ENCODE measurements at regions not wholly inside any gene's neighbourhood (a gene's known extent, or its start where the extent isn't known, plus 50 kb on each side); places are given as distances from the start of the nearest gene placed in this dataset.

DNA sequence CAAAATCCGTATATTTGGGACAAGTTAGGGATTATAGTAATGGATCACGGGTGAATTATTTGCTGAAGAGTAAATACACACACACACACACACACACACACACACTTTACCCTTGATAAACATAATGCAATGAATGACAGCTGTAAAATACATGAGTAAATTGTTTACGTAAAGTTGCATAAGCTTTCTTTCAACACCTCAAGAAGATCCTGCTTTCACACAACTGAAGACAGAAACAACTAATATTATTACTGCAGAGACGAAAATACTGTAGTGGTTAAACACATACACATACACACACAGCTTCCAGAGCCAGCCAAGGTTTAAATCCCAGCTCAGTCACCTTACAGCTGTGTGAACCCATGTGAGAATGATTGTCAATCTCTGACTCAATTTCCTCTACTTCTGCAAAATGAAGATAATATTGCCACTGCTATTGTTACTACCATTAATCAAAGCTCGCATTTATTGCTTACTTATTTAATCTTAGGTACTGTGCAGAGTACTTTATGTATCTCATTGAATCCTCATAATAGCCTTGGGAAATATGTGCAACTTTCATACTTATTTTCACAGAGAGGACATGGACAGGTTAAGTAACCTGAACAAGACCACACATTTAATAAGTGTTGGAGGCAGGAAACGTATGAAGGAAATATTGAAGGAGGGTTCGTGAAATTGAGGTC, 50.6 kb upstream of the DOK6 start:
- TF ChIP-seq, protein P1, sequence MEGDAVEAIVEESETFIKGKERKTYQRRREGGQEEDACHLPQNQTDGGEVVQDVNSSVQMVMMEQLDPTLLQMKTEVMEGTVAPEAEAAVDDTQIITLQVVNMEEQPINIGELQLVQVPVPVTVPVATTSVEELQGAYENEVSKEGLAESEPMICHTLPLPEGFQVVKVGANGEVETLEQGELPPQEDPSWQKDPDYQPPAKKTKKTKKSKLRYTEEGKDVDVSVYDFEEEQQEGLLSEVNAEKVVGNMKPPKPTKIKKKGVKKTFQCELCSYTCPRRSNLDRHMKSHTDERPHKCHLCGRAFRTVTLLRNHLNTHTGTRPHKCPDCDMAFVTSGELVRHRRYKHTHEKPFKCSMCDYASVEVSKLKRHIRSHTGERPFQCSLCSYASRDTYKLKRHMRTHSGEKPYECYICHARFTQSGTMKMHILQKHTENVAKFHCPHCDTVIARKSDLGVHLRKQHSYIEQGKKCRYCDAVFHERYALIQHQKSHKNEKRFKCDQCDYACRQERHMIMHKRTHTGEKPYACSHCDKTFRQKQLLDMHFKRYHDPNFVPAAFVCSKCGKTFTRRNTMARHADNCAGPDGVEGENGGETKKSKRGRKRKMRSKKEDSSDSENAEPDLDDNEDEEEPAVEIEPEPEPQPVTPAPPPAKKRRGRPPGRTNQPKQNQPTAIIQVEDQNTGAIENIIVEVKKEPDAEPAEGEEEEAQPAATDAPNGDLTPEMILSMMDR (IDR thresholded peaks at IDR 0.05): no peak
- TF ChIP-seq POLR2AphosphoS5 (IDR thresholded peaks at IDR 0.05): no peak
- TF ChIP-seq EP300 (IDR thresholded peaks at IDR 0.05): no peak
- TF ChIP-seq POLR2A (IDR thresholded peaks at IDR 0.05): no peak

Data from upper lobe of left lung (tissue), 4 donors.